Urinary bladder (tissue), 3 donors: ENCODE measurements at regions not wholly inside any gene's neighbourhood (a gene's known extent, or its start where the extent isn't known, plus 50 kb on each side); places are given as distances from the start of the nearest gene placed in this dataset.

Experiments used
- DNase-seq: peaks from one replicate; pipeline ENCODE4 v3.0.0-alpha.2; 2015; ENCODE audit errors: extremely low spot score
- H3K27ac ChIP-seq: one replicate; pipeline ENCODE4 v1.5.1; 2013; ENCODE audit warnings: low read depth, mild to moderate bottlenecking, moderate library complexity
- H3K36me3 ChIP-seq: one replicate; pipeline ENCODE4 v1.6.1; 2013; ENCODE audit warnings: mild to moderate bottlenecking, moderate library complexity; ENCODE audit not compliant: insufficient read depth
- H3K4me1 ChIP-seq: one replicate; pipeline ENCODE4 v1.6.1; 2013; ENCODE audit warnings: mild to moderate bottlenecking, moderate library complexity; ENCODE audit not compliant: insufficient read depth
- H3K4me3 ChIP-seq: one replicate; pipeline ENCODE4 v1.5.1; 2013; ENCODE audit warnings: low read depth, low read length
- WGBS: extraction: QIAGEN DNeasy Blood & Tissue Kit; methylation state at CpG from one replicate; pipeline ENCODE4 v1.1.7; 2013; 5-methylcytosine and 5-hydroxymethylcytosine counted together
- donor health status: healthy with polysubstance abuse.
- donor health status: healthy.

- 24% methylated on average over 2 of the region's 2 CpGs for WGBS
- Histone ChIP-seq H3K4me1 (no peaks in the 10 kb centered on the region), H3K4me3 (no peak overlapping the region), H3K36me3 (no peaks in the 10 kb centered on the region), H3K27ac (no peak overlapping the region)
- no peak for DNase-seq
Observed at GRCh38 chr3:1969281-1969680, 129.4 kb upstream of the CNTN4 start.

GRCh38 chr3:1971780-1972179 is 126.9 kb upstream of the CNTN4 start:
- Histone ChIP-seq H3K4me1 (no peaks in the 10 kb centered on the region), H3K27ac (no peak overlapping the region), H3K36me3 (no peaks in the 10 kb centered on the region), H3K4me3 (no peak overlapping the region)
- 57% methylated on average over 1 of the region's 1 CpG for WGBS
- DNase-seq = no peak

- H3K27ac ChIP-seq = no peak overlapping the region
- DNase-seq = no peak
- 87% methylated on average over 5 of the region's 5 CpGs for WGBS
- no peak overlapping the region for H3K4me3 ChIP-seq
- H3K4me1 ChIP-seq = no peaks in the 10 kb centered on the region
- H3K36me3 ChIP-seq = no peaks in the 10 kb centered on the region
Observed at GRCh38 chr3:1979961-1980615, 118.6 kb upstream of the CNTN4 start.

- no peaks in the 10 kb centered on the region for H3K36me3 ChIP-seq
- no peak overlapping the region for H3K4me3 ChIP-seq
- DNase-seq = no peak
- H3K27ac ChIP-seq = no peak overlapping the region
- WGBS = 70% methylated on average over 3 of the region's 3 CpGs
- H3K4me1 ChIP-seq = no peaks in the 10 kb centered on the region
Observed at GRCh38 chr3:1987980-1988379, 110.7 kb upstream of the CNTN4 start.

GRCh38 chr3:1998739-1999138 is 99.9 kb upstream of the CNTN4 start:
- no peaks in the 10 kb centered on the region for H3K36me3 ChIP-seq
- H3K4me1 ChIP-seq = no peaks in the 10 kb centered on the region
- DNase-seq = no peak
- H3K27ac ChIP-seq = no peak overlapping the region
- 92% methylated on average over 1 of the region's 1 CpG for WGBS
- H3K4me3 ChIP-seq = no peak overlapping the region

GRCh38 chr3:2001306-2002108 is 97.2 kb upstream of the CNTN4 start:
- Histone ChIP-seq H3K36me3 (no peaks in the 10 kb centered on the region), H3K4me3 (no peak overlapping the region), H3K27ac (no peak overlapping the region), H3K4me1 (no peaks in the 10 kb centered on the region)
- WGBS = 78% methylated on average over 9 of the region's 9 CpGs
- peak; percentile 29 for DNase-seq

GRCh38 chr3:2023959-2024358 is 74.7 kb upstream of the CNTN4 start:
- DNase-seq = no peak
- no peaks in the 10 kb centered on the region for H3K36me3 ChIP-seq
- no peak overlapping the region for H3K4me3 ChIP-seq
- H3K4me1 ChIP-seq = no peaks in the 10 kb centered on the region
- no peak overlapping the region for H3K27ac ChIP-seq
- 73% methylated on average over 3 of the region's 3 CpGs for WGBS

- 55% methylated on average over 4 of the region's 4 CpGs for WGBS
- Histone ChIP-seq H3K36me3 (no peaks in the 10 kb centered on the region), H3K27ac (no peak overlapping the region), H3K4me1 (no peaks in the 10 kb centered on the region), H3K4me3 (no peak overlapping the region)
- no peak for DNase-seq
Observed at GRCh38 chr3:2024713-2025112, 74.0 kb upstream of the CNTN4 start.

GRCh38 chr3:2029559-2029958 is 69.1 kb upstream of the CNTN4 start:
- 93% methylated on average over 3 of the region's 3 CpGs for WGBS
- H3K4me3 ChIP-seq = no peak overlapping the region
- DNase-seq = no peak
- no peaks in the 10 kb centered on the region for H3K36me3 ChIP-seq
- H3K27ac ChIP-seq = no peak overlapping the region
- no peaks in the 10 kb centered on the region for H3K4me1 ChIP-seq

- Histone ChIP-seq H3K4me3 (no peak overlapping the region), H3K4me1 (no peaks in the 10 kb centered on the region), H3K36me3 (no peaks in the 10 kb centered on the region), H3K27ac (no peak overlapping the region)
- DNase-seq = no peak
- WGBS = 88% methylated on average over 4 of the region's 4 CpGs
Observed at GRCh38 chr3:2036076-2036475, 62.6 kb upstream of the CNTN4 start.

- Histone ChIP-seq H3K4me3 (no peak overlapping the region), H3K4me1 (no peaks in the 10 kb centered on the region), H3K36me3 (no peaks in the 10 kb centered on the region), H3K27ac (no peak overlapping the region)
- WGBS = 79% methylated on average over 3 of the region's 3 CpGs
- no peak for DNase-seq
Observed at GRCh38 chr3:2041931-2042330, 56.7 kb upstream of the CNTN4 start.
